C4-2B (cell line): ENCODE measurements at regions not wholly inside any gene's neighbourhood (a gene's known extent, or its start where the extent isn't known, plus 50 kb on each side); places are given as distances from the start of the nearest gene placed in this dataset.

ENCODE experiments used
- CTCF ChIP-seq: fragments of 450-650 bp; conservative IDR thresholded peaks from 2 replicates; pipeline ENCODE4 v1.5.1; 2017; ENCODE audit warnings: mild to moderate bottlenecking
- ZFX ChIP-seq: fragments of 450-650 bp; IDR thresholded peaks from 2 replicates; pipeline ENCODE4 v1.6.1; 2017

GRCh38 chr2:194938066-194938465 lies 719.0 kb upstream of the SLC39A10 start:
- TF ChIP-seq CTCF, result no peak
- TF ChIP-seq ZFX, result no peak
